ENCODE measurements at regions not wholly inside any gene's neighbourhood (a gene's known extent, or its start where the extent isn't known, plus 50 kb on each side); places are given as distances from the start of the nearest gene placed in this dataset.

- POLR2A ChIA-PET, result no interaction called here
- Mint-ChIP-seq H3K4me1 (ENCODE audit: insufficient read depth, unreplicated experiment) (no peaks in the 10 kb centered on the region), H3K9me3 (ENCODE audit: unreplicated experiment) (no peaks in the 10 kb centered on the region), H3K27ac (ENCODE audit: low read depth, unreplicated experiment) (no peak overlapping the region), H3K27me3 (ENCODE audit: insufficient read depth, unreplicated experiment) (no peaks in the 10 kb centered on the region), H3K4me3 (ENCODE audit: unreplicated experiment) (no peak overlapping the region), H3K36me3 (ENCODE audit: insufficient read depth, unreplicated experiment) (no peaks in the 10 kb centered on the region)
- intact Hi-C loops (cut with micrococcal nuclease), result no loop called here
- peak; percentile 23 for DNase-seq (ENCODE audit: unreplicated experiment)
- CTCF ChIA-PET, result interaction anchor here (0.6 to 1.4 kb wide), 5 partner anchors 8 to 196 kb away, joined by 3 to 6 read pairs (median 3); no protein-coding TSS in a partner anchor
- peak; percentile 4 for TF ChIP-seq CTCF (IDR thresholded peaks at IDR 0.05; ENCODE audit: unreplicated experiment)
- no TSS peak for BruUV-seq (replicated peaks)
Observed at GRCh38 chr3:146382386-146382785, 87.0 kb downstream of the PLSCR2 start.

GRCh38 chr3:146380046-146380445, 89.3 kb downstream of the PLSCR2 start:
- ChIA-PET CTCF (interaction anchor here (0.6 to 0.7 kb wide), 3 partner anchors 53 to 1569 kb away, joined by 3 read pairs; no protein-coding TSS in a partner anchor), POLR2A (no interaction called here)
- DNase-seq (ENCODE audit: unreplicated experiment), result no peak
- BruUV-seq (replicated peaks), result no TSS peak
- Mint-ChIP-seq H3K27ac (ENCODE audit: low read depth, unreplicated experiment) (no peak overlapping the region), H3K4me1 (ENCODE audit: insufficient read depth, unreplicated experiment) (no peaks in the 10 kb centered on the region), H3K9me3 (ENCODE audit: unreplicated experiment) (no peaks in the 10 kb centered on the region), H3K27me3 (ENCODE audit: insufficient read depth, unreplicated experiment) (no peaks in the 10 kb centered on the region), H3K36me3 (ENCODE audit: insufficient read depth, unreplicated experiment) (no peaks in the 10 kb centered on the region), H3K4me3 (ENCODE audit: unreplicated experiment) (no peak overlapping the region)
- intact Hi-C loops (cut with micrococcal nuclease), result no loop called here
- TF ChIP-seq CTCF (IDR thresholded peaks at IDR 0.05; ENCODE audit: unreplicated experiment), result no peak

- TF ChIP-seq CTCF (IDR thresholded peaks at IDR 0.05; ENCODE audit: unreplicated experiment), result no peak
- H3K27me3 Mint-ChIP-seq (ENCODE audit: insufficient read depth, unreplicated experiment), result no peaks in the 10 kb centered on the region
- no peaks in the 10 kb centered on the region for H3K36me3 Mint-ChIP-seq (ENCODE audit: insufficient read depth, unreplicated experiment)
- H3K9me3 Mint-ChIP-seq (ENCODE audit: unreplicated experiment), result no peaks in the 10 kb centered on the region
- H3K27ac Mint-ChIP-seq (ENCODE audit: low read depth, unreplicated experiment), result no peak overlapping the region
- BruUV-seq (replicated peaks), result no TSS peak
- DNase-seq (ENCODE audit: unreplicated experiment), result no peak
- no peak overlapping the region for H3K4me3 Mint-ChIP-seq (ENCODE audit: unreplicated experiment)
- ChIA-PET CTCF (interaction anchor here (1.5 kb wide), 1 partner anchor 7 kb away, joined by 3 read pairs; no protein-coding TSS in a partner anchor), POLR2A (no interaction called here)
- H3K4me1 Mint-ChIP-seq (ENCODE audit: insufficient read depth, unreplicated experiment), result no peaks in the 10 kb centered on the region
- intact Hi-C loops (cut with micrococcal nuclease), result no loop called here
Observed at GRCh38 chr3:146375219-146375618, 94.1 kb downstream of the PLSCR2 start.

GRCh38 chr3:146374146-146374545, 95.2 kb downstream of the PLSCR2 start:
- no peak overlapping the region for H3K4me3 Mint-ChIP-seq (ENCODE audit: unreplicated experiment)
- CTCF ChIA-PET, result interaction anchor here (1.5 kb wide), 1 partner anchor 8 kb away, joined by 3 read pairs; no protein-coding TSS in a partner anchor
- intact Hi-C loops (cut with micrococcal nuclease), result no loop called here
- H3K27me3 Mint-ChIP-seq (ENCODE audit: insufficient read depth, unreplicated experiment), result no peaks in the 10 kb centered on the region
- no peaks in the 10 kb centered on the region for H3K9me3 Mint-ChIP-seq (ENCODE audit: unreplicated experiment)
- no peak for TF ChIP-seq CTCF (IDR thresholded peaks at IDR 0.05; ENCODE audit: unreplicated experiment)
- no TSS peak for BruUV-seq (replicated peaks)
- no peaks in the 10 kb centered on the region for H3K36me3 Mint-ChIP-seq (ENCODE audit: insufficient read depth, unreplicated experiment)
- no peaks in the 10 kb centered on the region for H3K4me1 Mint-ChIP-seq (ENCODE audit: insufficient read depth, unreplicated experiment)
- POLR2A ChIA-PET, result no interaction called here
- DNase-seq (ENCODE audit: unreplicated experiment), result no peak
- H3K27ac Mint-ChIP-seq (ENCODE audit: low read depth, unreplicated experiment), result no peak overlapping the region

Data from MCF 10A (cell line).